ENCODE measurements at regions not wholly inside any gene's neighbourhood (a gene's known extent, or its start where the extent isn't known, plus 50 kb on each side); places are given as distances from the start of the nearest gene placed in this dataset.

- TF ChIP-seq, protein P1, sequence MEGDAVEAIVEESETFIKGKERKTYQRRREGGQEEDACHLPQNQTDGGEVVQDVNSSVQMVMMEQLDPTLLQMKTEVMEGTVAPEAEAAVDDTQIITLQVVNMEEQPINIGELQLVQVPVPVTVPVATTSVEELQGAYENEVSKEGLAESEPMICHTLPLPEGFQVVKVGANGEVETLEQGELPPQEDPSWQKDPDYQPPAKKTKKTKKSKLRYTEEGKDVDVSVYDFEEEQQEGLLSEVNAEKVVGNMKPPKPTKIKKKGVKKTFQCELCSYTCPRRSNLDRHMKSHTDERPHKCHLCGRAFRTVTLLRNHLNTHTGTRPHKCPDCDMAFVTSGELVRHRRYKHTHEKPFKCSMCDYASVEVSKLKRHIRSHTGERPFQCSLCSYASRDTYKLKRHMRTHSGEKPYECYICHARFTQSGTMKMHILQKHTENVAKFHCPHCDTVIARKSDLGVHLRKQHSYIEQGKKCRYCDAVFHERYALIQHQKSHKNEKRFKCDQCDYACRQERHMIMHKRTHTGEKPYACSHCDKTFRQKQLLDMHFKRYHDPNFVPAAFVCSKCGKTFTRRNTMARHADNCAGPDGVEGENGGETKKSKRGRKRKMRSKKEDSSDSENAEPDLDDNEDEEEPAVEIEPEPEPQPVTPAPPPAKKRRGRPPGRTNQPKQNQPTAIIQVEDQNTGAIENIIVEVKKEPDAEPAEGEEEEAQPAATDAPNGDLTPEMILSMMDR (IDR thresholded peaks at IDR 0.05) = no peak
- TF ChIP-seq EZH2phosphoT487 (IDR thresholded peaks at IDR 0.05) = no peak
Observed at GRCh38 chr3:72380193-72380592, 468.1 kb downstream of the SHQ1 start.
